ENCODE measurements at regions not wholly inside any gene's neighbourhood (a gene's known extent, or its start where the extent isn't known, plus 50 kb on each side); places are given as distances from the start of the nearest gene placed in this dataset.
"Not testable (repeated sequence)": the region's sequence is repeated elsewhere in the genome, so short reads cannot be mapped to it uniquely, and the experiment has no call there.

GRCh38 chrX:13494562-13494961, 74.8 kb upstream of the EGFL6 start:
- no peak overlapping the region for H3K4me3 ChIP-seq (ENCODE audit: low read length in 3 of 3)
- no peaks in the 10 kb centered on the region for H3K9me3 ChIP-seq (ENCODE audit: control insufficient read depth in 3 of 3, low read length in 3 of 3)
- no peaks in the 10 kb centered on the region for H3K36me3 ChIP-seq (ENCODE audit: control insufficient read depth in 3 of 3, insufficient read depth in 3 of 3, low read length in 3 of 3)
- peaks cover 0 to 4% (median 0%) of the 10 kb centered on the region in 3 donors for H3K27me3 ChIP-seq (ENCODE audit: control insufficient read depth in 3 of 3, insufficient read depth in 3 of 3, low read length in 3 of 3)
- no peak overlapping the region for H3K27ac ChIP-seq (ENCODE audit: low read depth, low read length)
- no peak overlapping the region for H3K9ac ChIP-seq (ENCODE audit: low read depth in 1 of 3, low read length in 3 of 3)
- H3K4me1 ChIP-seq (ENCODE audit: control insufficient read depth in 3 of 3, insufficient read depth in 3 of 3, low read length in 3 of 3): no peaks in the 10 kb centered on the region

GRCh38 chrX:13493659-13494058, 75.7 kb upstream of the EGFL6 start:
- Histone ChIP-seq H3K27me3 (ENCODE audit: control insufficient read depth in 3 of 3, insufficient read depth in 3 of 3, low read length in 3 of 3) (peaks cover 0 to 4% (median 0%) of the 10 kb centered on the region in 3 donors), H3K4me1 (ENCODE audit: control insufficient read depth in 3 of 3, insufficient read depth in 3 of 3, low read length in 3 of 3) (no peaks in the 10 kb centered on the region), H3K36me3 (ENCODE audit: control insufficient read depth in 3 of 3, insufficient read depth in 3 of 3, low read length in 3 of 3) (no peaks in the 10 kb centered on the region), H3K27ac (ENCODE audit: low read depth, low read length) (no peak overlapping the region), H3K9me3 (ENCODE audit: control insufficient read depth in 3 of 3, low read length in 3 of 3) (no peaks in the 10 kb centered on the region), H3K9ac (ENCODE audit: low read depth in 1 of 3, low read length in 3 of 3) (no peak overlapping the region), H3K4me3 (ENCODE audit: low read length in 3 of 3) (no peak overlapping the region)

- Histone ChIP-seq H3K9ac (ENCODE audit: low read depth in 1 of 3, low read length in 3 of 3) (no peak overlapping the region), H3K9me3 (ENCODE audit: control insufficient read depth in 3 of 3, low read length in 3 of 3) (no peaks in the 10 kb centered on the region), H3K27me3 (ENCODE audit: control insufficient read depth in 3 of 3, insufficient read depth in 3 of 3, low read length in 3 of 3) (no peaks in the 10 kb centered on the region), H3K4me3 (ENCODE audit: low read length in 3 of 3) (no peak overlapping the region), H3K4me1 (ENCODE audit: control insufficient read depth in 3 of 3, insufficient read depth in 3 of 3, low read length in 3 of 3) (peaks cover 0 to 6% (median 4%) of the 10 kb centered on the region in 3 donors), H3K27ac (ENCODE audit: low read depth, low read length) (no peak overlapping the region), H3K36me3 (ENCODE audit: control insufficient read depth in 3 of 3, insufficient read depth in 3 of 3, low read length in 3 of 3) (no peaks in the 10 kb centered on the region)
Measured at GRCh38 chrX:13492286-13492685, 77.1 kb upstream of the EGFL6 start.

GRCh38 chrX:13491061-13491460, 78.3 kb upstream of the EGFL6 start:
- Histone ChIP-seq H3K4me3 (ENCODE audit: low read length in 3 of 3) (no peak overlapping the region), H3K4me1 (ENCODE audit: control insufficient read depth in 3 of 3, insufficient read depth in 3 of 3, low read length in 3 of 3) (peaks cover 0 to 6% (median 4%) of the 10 kb centered on the region in 3 donors), H3K9ac (ENCODE audit: low read depth in 1 of 3, low read length in 3 of 3) (no peak overlapping the region), H3K36me3 (ENCODE audit: control insufficient read depth in 3 of 3, insufficient read depth in 3 of 3, low read length in 3 of 3) (no peaks in the 10 kb centered on the region), H3K9me3 (ENCODE audit: control insufficient read depth in 3 of 3, low read length in 3 of 3) (no peaks in the 10 kb centered on the region), H3K27ac (ENCODE audit: low read depth, low read length) (no peak overlapping the region), H3K27me3 (ENCODE audit: control insufficient read depth in 3 of 3, insufficient read depth in 3 of 3, low read length in 3 of 3) (no peaks in the 10 kb centered on the region)

- H3K27ac ChIP-seq (ENCODE audit: low read depth, low read length): no peak overlapping the region
- peaks cover 0 to 6% (median 4%) of the 10 kb centered on the region in 3 donors for H3K4me1 ChIP-seq (ENCODE audit: control insufficient read depth in 3 of 3, insufficient read depth in 3 of 3, low read length in 3 of 3)
- H3K9ac ChIP-seq (ENCODE audit: low read depth in 1 of 3, low read length in 3 of 3): no peak overlapping the region
- H3K4me3 ChIP-seq (ENCODE audit: low read length in 3 of 3): no peak overlapping the region
- no peaks in the 10 kb centered on the region for H3K36me3 ChIP-seq (ENCODE audit: control insufficient read depth in 3 of 3, insufficient read depth in 3 of 3, low read length in 3 of 3)
- no peaks in the 10 kb centered on the region for H3K9me3 ChIP-seq (ENCODE audit: control insufficient read depth in 3 of 3, low read length in 3 of 3)
- no peaks in the 10 kb centered on the region for H3K27me3 ChIP-seq (ENCODE audit: control insufficient read depth in 3 of 3, insufficient read depth in 3 of 3, low read length in 3 of 3)
Measured at GRCh38 chrX:13489454-13489853, 79.9 kb upstream of the EGFL6 start.

- peak overlapping the region; percentile 63 for H3K27ac ChIP-seq (ENCODE audit: low read depth, low read length)
- H3K9ac ChIP-seq (ENCODE audit: low read depth in 1 of 3, low read length in 3 of 3): no peak overlapping the region
- H3K4me1 ChIP-seq (ENCODE audit: control insufficient read depth in 3 of 3, insufficient read depth in 3 of 3, low read length in 3 of 3): peaks cover 0 to 6% (median 4%) of the 10 kb centered on the region in 3 donors
- H3K4me3 ChIP-seq (ENCODE audit: low read length in 3 of 3): no peak overlapping the region
- H3K9me3 ChIP-seq (ENCODE audit: control insufficient read depth in 3 of 3, low read length in 3 of 3): no peaks in the 10 kb centered on the region
- no peaks in the 10 kb centered on the region for H3K36me3 ChIP-seq (ENCODE audit: control insufficient read depth in 3 of 3, insufficient read depth in 3 of 3, low read length in 3 of 3)
- H3K27me3 ChIP-seq (ENCODE audit: control insufficient read depth in 3 of 3, insufficient read depth in 3 of 3, low read length in 3 of 3): no peaks in the 10 kb centered on the region
Measured at GRCh38 chrX:13487731-13488505, 81.5 kb upstream of the EGFL6 start.

- Histone ChIP-seq H3K27ac (ENCODE audit: low read depth, low read length) (no peak overlapping the region), H3K27me3 (ENCODE audit: control insufficient read depth in 3 of 3, insufficient read depth in 3 of 3, low read length in 3 of 3) (no peaks in the 10 kb centered on the region), H3K36me3 (ENCODE audit: control insufficient read depth in 3 of 3, insufficient read depth in 3 of 3, low read length in 3 of 3) (no peaks in the 10 kb centered on the region), H3K9ac (ENCODE audit: low read depth in 1 of 3, low read length in 3 of 3) (no peak overlapping the region), H3K4me1 (ENCODE audit: control insufficient read depth in 3 of 3, insufficient read depth in 3 of 3, low read length in 3 of 3) (peaks cover 0 to 6% (median 4%) of the 10 kb centered on the region in 3 donors), H3K4me3 (ENCODE audit: low read length in 3 of 3) (no peak overlapping the region), H3K9me3 (ENCODE audit: control insufficient read depth in 3 of 3, low read length in 3 of 3) (no peaks in the 10 kb centered on the region)
Measured at GRCh38 chrX:13485167-13485566, 84.2 kb upstream of the EGFL6 start.

GRCh38 chrX:13483773-13484172, 85.6 kb upstream of the EGFL6 start:
- Histone ChIP-seq H3K36me3 (ENCODE audit: control insufficient read depth in 3 of 3, insufficient read depth in 3 of 3, low read length in 3 of 3) (no peaks in the 10 kb centered on the region), H3K27ac (ENCODE audit: low read depth, low read length) (no peak overlapping the region), H3K27me3 (ENCODE audit: control insufficient read depth in 3 of 3, insufficient read depth in 3 of 3, low read length in 3 of 3) (no peaks in the 10 kb centered on the region)

GRCh38 chrX:13482746-13483541, 86.5 kb upstream of the EGFL6 start:
- H3K4me1 ChIP-seq (ENCODE audit: control insufficient read depth in 3 of 3, insufficient read depth in 3 of 3, low read length in 3 of 3): peaks cover 0 to 4% (median 4%) of the 10 kb centered on the region in 3 donors
- H3K9ac ChIP-seq (ENCODE audit: low read depth in 1 of 3, low read length in 3 of 3): no peak overlapping the region
- no peaks in the 10 kb centered on the region for H3K9me3 ChIP-seq (ENCODE audit: control insufficient read depth in 3 of 3, low read length in 3 of 3)
- H3K27ac ChIP-seq (ENCODE audit: low read depth, low read length): no peak overlapping the region
- H3K4me3 ChIP-seq (ENCODE audit: low read length in 3 of 3): no peak overlapping the region
- H3K36me3 ChIP-seq (ENCODE audit: control insufficient read depth in 3 of 3, insufficient read depth in 3 of 3, low read length in 3 of 3): no peaks in the 10 kb centered on the region
- no peaks in the 10 kb centered on the region for H3K27me3 ChIP-seq (ENCODE audit: control insufficient read depth in 3 of 3, insufficient read depth in 3 of 3, low read length in 3 of 3)

More at GRCh38 chrX:13483773-13484172, 85.6 kb upstream of the EGFL6 start:
- Histone ChIP-seq H3K9ac (ENCODE audit: low read depth in 1 of 3, low read length in 3 of 3) (no peak overlapping the region), H3K9me3 (ENCODE audit: control insufficient read depth in 3 of 3, low read length in 3 of 3) (no peaks in the 10 kb centered on the region), H3K4me1 (ENCODE audit: control insufficient read depth in 3 of 3, insufficient read depth in 3 of 3, low read length in 3 of 3) (peaks cover 0 to 6% (median 4%) of the 10 kb centered on the region in 3 donors), H3K4me3 (ENCODE audit: low read length in 3 of 3) (no peak overlapping the region)

- H3K9ac ChIP-seq (ENCODE audit: low read depth in 1 of 3, low read length in 3 of 3); H3K27me3 ChIP-seq (ENCODE audit: control insufficient read depth in 3 of 3, insufficient read depth in 3 of 3, low read length in 3 of 3); H3K9me3 ChIP-seq (ENCODE audit: control insufficient read depth in 3 of 3, low read length in 3 of 3); H3K4me3 ChIP-seq (ENCODE audit: low read length in 3 of 3); H3K27ac ChIP-seq (ENCODE audit: low read depth, low read length); H3K36me3 ChIP-seq (ENCODE audit: control insufficient read depth in 3 of 3, insufficient read depth in 3 of 3, low read length in 3 of 3); H3K4me1 ChIP-seq (ENCODE audit: control insufficient read depth in 3 of 3, insufficient read depth in 3 of 3, low read length in 3 of 3): not testable (repeated sequence)
Measured at GRCh38 chrX:13480780-13481179, 88.6 kb upstream of the EGFL6 start.
